Central memory CD8-positive, alpha-beta T cell (primary cell): ENCODE measurements at regions not wholly inside any gene's neighbourhood (a gene's known extent, or its start where the extent isn't known, plus 50 kb on each side); places are given as distances from the start of the nearest gene placed in this dataset.

Source experiments
- ATAC-seq: fragments of 150-1000 bp; cut with Tn5 transposase; replicated peaks from 2 replicates; pipeline ENCODE4 v1.10.0; 2022; ENCODE audit warnings: mild to moderate bottlenecking, moderate FRiP score, moderate number of reproducible peaks; ENCODE audit not compliant: poor library complexity, severe bottlenecking; ENCODE audit errors: extremely low read depth
- DNase-seq, 2 donors: peaks; one replicate each; pipeline ENCODE4 v3.0.0; 2021; ENCODE audit warnings: low spot score in 2 of 2
- H3K27ac Mint-ChIP-seq: one replicate; pipeline ENCODE4 v1.8.0; 2022; ENCODE audit warnings: low read depth, mild to moderate bottlenecking, moderate library complexity, mixed read lengths
- H3K27me3 Mint-ChIP-seq: one replicate; pipeline ENCODE4 v1.8.0; 2022; ENCODE audit warnings: mixed read lengths
- H3K36me3 Mint-ChIP-seq: one replicate; pipeline ENCODE4 v1.8.0; 2022; ENCODE audit warnings: mild to moderate bottlenecking, moderate library complexity, mixed read lengths; ENCODE audit not compliant: insufficient read depth
- H3K4me1 Mint-ChIP-seq: one replicate; pipeline ENCODE4 v1.8.0; 2022; ENCODE audit warnings: mixed read lengths
- H3K4me3 Mint-ChIP-seq: one replicate; pipeline ENCODE4 v1.8.0; 2022; ENCODE audit warnings: mild to moderate bottlenecking, moderate library complexity, mixed read lengths
- H3K9me3 Mint-ChIP-seq: one replicate; pipeline ENCODE4 v1.8.0; 2022; ENCODE audit warnings: mixed read lengths

GRCh38 chr18:73756256-73757091 is 391.2 kb downstream of the FBXO15 start:
- Mint-ChIP-seq H3K4me3 (no peak overlapping the region), H3K4me1 (no peaks in the 10 kb centered on the region), H3K36me3 (no peaks in the 10 kb centered on the region), H3K27ac (no peak overlapping the region), H3K9me3 (peaks cover 15% of the 10 kb centered on the region), H3K27me3 (no peaks in the 10 kb centered on the region)
- no peak for ATAC-seq
- no peak for DNase-seq

DNA sequence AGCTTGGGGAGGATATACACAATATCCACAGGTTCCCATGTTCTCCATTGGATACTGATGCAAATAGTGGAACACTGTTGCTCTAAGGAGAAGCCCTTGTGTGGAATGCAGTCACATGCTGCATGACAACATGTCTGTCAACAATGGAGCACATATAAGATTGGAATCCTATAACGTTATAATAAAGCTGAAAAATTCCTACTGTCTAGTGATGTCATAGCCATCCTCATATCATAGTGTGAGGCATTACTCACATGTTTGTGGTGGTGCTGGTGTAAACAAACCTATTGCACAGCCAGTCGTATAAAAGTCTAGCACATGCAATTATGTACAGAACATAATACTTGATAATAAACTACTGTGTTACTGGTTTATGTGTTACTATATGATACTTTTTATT is 394.7 kb downstream of the FBXO15 start:
- no peaks in the 10 kb centered on the region for H3K36me3 Mint-ChIP-seq
- peaks cover 15% of the 10 kb centered on the region for H3K9me3 Mint-ChIP-seq
- no peak for DNase-seq
- H3K4me3 Mint-ChIP-seq = no peak overlapping the region
- H3K27me3 Mint-ChIP-seq = no peaks in the 10 kb centered on the region
- H3K4me1 Mint-ChIP-seq = no peaks in the 10 kb centered on the region
- no peak overlapping the region for H3K27ac Mint-ChIP-seq
- no peak for ATAC-seq

GRCh38 chr18:73752546-73752945 is 395.1 kb downstream of the FBXO15 start:
- Mint-ChIP-seq H3K9me3 (peaks cover 15% of the 10 kb centered on the region), H3K4me1 (no peaks in the 10 kb centered on the region), H3K4me3 (no peak overlapping the region), H3K27ac (no peak overlapping the region), H3K36me3 (no peaks in the 10 kb centered on the region), H3K27me3 (no peaks in the 10 kb centered on the region)
- DNase-seq (no peak), ATAC-seq (no peak)

- H3K27ac Mint-ChIP-seq = no peak overlapping the region
- no peaks in the 10 kb centered on the region for H3K4me1 Mint-ChIP-seq
- ATAC-seq = no peak
- peaks cover 4% of the 10 kb centered on the region for H3K9me3 Mint-ChIP-seq
- no peak overlapping the region for H3K4me3 Mint-ChIP-seq
- no peaks in the 10 kb centered on the region for H3K27me3 Mint-ChIP-seq
- no peak for DNase-seq
- H3K36me3 Mint-ChIP-seq = no peaks in the 10 kb centered on the region
Measured at GRCh38 chr18:73750052-73750451, 397.6 kb downstream of the FBXO15 start.

DNA sequence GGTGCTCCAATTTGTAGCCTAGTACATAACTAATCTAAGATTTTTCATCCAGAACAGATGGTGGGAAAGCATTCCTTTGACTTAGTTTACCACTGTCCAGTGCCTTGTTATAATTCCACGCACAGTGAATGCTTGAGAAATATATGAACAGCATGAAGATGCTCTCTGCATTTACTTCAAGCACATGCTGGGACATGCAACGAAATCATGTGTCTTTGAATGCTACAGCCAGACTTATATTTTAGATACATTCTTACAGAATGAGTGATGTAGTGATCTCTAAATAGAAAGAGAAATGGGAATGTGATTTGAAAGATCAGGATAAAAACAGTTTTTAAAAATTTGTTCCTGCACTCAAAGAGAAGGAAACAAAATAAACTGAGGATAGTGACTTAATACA is 398.3 kb downstream of the FBXO15 start:
- Mint-ChIP-seq H3K27me3 (no peaks in the 10 kb centered on the region), H3K27ac (no peak overlapping the region), H3K36me3 (no peaks in the 10 kb centered on the region), H3K4me3 (no peak overlapping the region), H3K9me3 (peaks cover 4% of the 10 kb centered on the region), H3K4me1 (no peaks in the 10 kb centered on the region)
- ATAC-seq (no peak), DNase-seq (no peak)

- Mint-ChIP-seq H3K36me3 (no peaks in the 10 kb centered on the region), H3K27ac (no peak overlapping the region), H3K4me3 (no peak overlapping the region), H3K9me3 (peaks cover 7% of the 10 kb centered on the region), H3K27me3 (no peaks in the 10 kb centered on the region), H3K4me1 (no peaks in the 10 kb centered on the region)
- ATAC-seq = no peak
- no peak for DNase-seq
Measured at GRCh38 chr18:73748731-73749130, 398.9 kb downstream of the FBXO15 start.

DNA sequence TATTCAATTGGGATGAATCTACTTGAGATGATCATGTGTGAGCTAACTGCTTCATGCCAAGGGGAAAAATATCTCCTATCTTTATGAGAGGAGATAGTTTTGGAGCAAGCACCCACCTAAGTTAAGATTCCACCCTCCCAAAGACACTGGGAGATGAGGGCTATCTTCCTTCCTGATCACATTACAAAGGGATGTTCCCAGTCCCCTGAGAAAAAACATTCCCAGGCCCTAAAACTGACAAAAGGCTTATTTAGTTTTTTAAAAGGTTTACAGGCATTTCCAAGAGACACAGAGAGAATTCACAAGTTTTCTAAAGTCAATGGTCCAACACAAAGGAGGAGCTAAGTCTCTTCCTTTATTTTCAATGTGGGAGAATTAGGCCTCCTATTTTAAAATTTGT is 401.5 kb downstream of the FBXO15 start:
- ATAC-seq = no peak
- H3K4me1 Mint-ChIP-seq = no peaks in the 10 kb centered on the region
- H3K4me3 Mint-ChIP-seq = no peak overlapping the region
- H3K9me3 Mint-ChIP-seq = peaks cover 10% of the 10 kb centered on the region
- H3K36me3 Mint-ChIP-seq = no peaks in the 10 kb centered on the region
- no peak overlapping the region for H3K27ac Mint-ChIP-seq
- no peak for DNase-seq
- H3K27me3 Mint-ChIP-seq = no peaks in the 10 kb centered on the region

DNA sequence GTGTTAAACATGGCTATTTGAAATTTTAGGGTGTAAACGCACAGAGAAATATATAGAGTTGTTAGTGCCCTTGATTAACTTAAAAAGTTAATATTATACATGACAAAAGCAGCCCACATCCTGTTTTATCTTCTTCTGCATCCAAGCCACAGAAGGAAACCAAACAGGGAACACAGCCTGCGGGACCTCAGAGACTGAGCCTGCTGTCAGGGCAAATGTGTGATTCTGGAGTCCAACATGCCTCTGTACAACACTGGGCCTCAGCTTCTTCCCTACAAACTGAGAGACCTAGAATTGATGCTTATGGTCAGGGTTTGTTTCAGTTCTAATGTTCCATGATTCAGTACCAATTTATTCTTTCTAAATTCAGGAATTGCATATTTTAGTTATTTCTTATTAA is 404.7 kb downstream of the FBXO15 start:
- Mint-ChIP-seq H3K36me3 (no peaks in the 10 kb centered on the region), H3K27me3 (no peaks in the 10 kb centered on the region), H3K27ac (no peak overlapping the region), H3K4me3 (no peak overlapping the region), H3K4me1 (no peaks in the 10 kb centered on the region), H3K9me3 (peaks cover 20% of the 10 kb centered on the region)
- DNase-seq (no peak), ATAC-seq (no peak)

DNA sequence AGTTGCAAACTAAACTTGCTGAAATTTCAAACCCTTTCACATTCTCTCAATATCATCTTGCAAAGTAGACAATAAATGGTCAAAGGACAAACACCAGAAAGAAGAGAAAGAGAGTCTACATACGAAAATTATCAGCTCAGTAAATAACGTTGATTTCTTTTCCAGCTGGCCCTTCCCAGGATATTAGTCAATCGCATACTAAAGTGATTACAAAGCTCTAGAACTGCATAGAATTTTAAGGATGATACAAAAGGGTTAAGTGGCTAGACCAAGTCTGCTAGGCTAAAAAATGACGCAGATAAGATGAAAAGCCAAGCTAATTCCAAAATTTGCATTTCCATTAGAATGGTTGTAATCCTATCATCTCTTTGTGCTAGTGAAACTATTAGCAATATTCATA is 405.7 kb downstream of the FBXO15 start:
- Mint-ChIP-seq H3K27ac (no peak overlapping the region), H3K4me3 (no peak overlapping the region), H3K27me3 (no peaks in the 10 kb centered on the region), H3K4me1 (no peaks in the 10 kb centered on the region), H3K36me3 (no peaks in the 10 kb centered on the region), H3K9me3 (peaks cover 20% of the 10 kb centered on the region)
- no peak for DNase-seq
- ATAC-seq = no peak

DNA sequence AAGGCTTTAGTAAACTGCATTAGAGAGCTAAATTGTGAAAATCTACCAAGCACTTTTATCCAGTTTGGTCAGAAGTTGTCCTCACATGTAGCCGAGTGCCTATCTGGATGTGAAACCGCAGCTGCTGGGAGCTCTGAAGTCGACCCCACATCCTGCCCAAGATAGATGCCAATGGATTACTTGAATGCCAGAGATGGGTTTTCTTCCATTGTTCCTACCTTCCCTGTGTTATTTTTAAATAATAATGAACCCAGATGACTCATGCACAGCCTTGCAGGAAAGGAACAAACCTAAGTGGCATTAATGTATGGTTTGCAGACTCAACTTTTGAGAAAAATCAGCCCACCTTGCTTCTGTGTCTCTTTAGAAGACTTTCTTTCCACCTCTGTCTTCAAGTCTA is 408.5 kb downstream of the FBXO15 start:
- Mint-ChIP-seq H3K27me3 (no peaks in the 10 kb centered on the region), H3K9me3 (peaks cover 24% of the 10 kb centered on the region), H3K27ac (no peak overlapping the region), H3K4me3 (no peak overlapping the region), H3K4me1 (no peaks in the 10 kb centered on the region), H3K36me3 (no peaks in the 10 kb centered on the region)
- ATAC-seq (no peak), DNase-seq (no peak)

GRCh38 chr18:73737990-73738389 is 409.6 kb downstream of the FBXO15 start:
- no peaks in the 10 kb centered on the region for H3K4me1 Mint-ChIP-seq
- no peaks in the 10 kb centered on the region for H3K27me3 Mint-ChIP-seq
- no peak for DNase-seq
- ATAC-seq = no peak
- no peak overlapping the region for H3K27ac Mint-ChIP-seq
- H3K36me3 Mint-ChIP-seq = no peaks in the 10 kb centered on the region
- no peak overlapping the region for H3K4me3 Mint-ChIP-seq
- H3K9me3 Mint-ChIP-seq = peaks cover 19% of the 10 kb centered on the region

DNA sequence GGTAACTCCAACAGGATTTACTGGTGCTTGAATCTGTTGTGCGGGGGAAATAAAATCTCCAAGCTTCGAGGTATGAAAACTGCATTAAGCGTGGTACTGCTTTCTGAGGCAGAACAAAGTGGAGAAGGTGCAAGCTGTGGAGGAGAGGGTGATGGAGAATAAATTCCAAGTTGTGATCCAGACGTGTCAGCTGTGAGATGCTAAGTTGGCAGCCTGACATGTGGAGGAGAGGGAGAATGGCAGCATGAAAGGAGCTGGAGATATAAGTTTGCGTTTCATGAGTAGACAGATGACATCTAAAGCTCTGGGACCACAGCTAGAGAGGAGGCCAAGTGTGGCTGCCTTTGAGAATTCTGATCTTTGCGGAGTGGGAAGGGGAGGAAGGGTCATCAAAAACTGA is 411.8 kb downstream of the FBXO15 start:
- DNase-seq (no peak), ATAC-seq (no peak)
- no peaks in the 10 kb centered on the region for H3K27me3 Mint-ChIP-seq
- no peak overlapping the region for H3K4me3 Mint-ChIP-seq
- no peaks in the 10 kb centered on the region for H3K36me3 Mint-ChIP-seq
- H3K27ac Mint-ChIP-seq = no peak overlapping the region
- no peaks in the 10 kb centered on the region for H3K4me1 Mint-ChIP-seq
- H3K9me3 Mint-ChIP-seq = peaks cover 27% of the 10 kb centered on the region

DNA sequence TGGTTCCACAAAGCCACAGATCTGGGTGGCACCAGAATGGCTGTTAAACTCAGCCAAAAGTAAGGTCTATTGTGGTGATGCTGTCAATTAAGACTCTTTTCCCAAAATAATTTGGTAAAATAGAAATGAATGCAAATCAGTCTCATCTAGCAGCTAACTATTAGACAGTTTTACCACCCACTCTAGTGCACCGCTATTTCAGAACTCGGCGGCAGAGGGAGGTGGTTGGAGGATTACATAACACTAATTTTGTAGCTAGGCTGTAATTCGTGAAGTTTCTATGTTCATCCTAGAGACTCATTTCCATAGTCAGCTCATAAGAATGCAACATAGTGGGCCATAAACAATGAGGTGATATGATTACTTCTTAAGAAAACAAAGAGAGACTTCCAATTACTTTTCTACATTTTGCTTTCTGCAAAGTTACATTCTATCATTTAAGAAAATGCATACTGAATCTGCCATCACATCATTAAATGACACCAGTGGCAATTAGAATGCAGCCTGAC is 413.8 kb downstream of the FBXO15 start:
- no peaks in the 10 kb centered on the region for H3K36me3 Mint-ChIP-seq
- no peak overlapping the region for H3K27ac Mint-ChIP-seq
- no peaks in the 10 kb centered on the region for H3K27me3 Mint-ChIP-seq
- no peaks in the 10 kb centered on the region for H3K4me1 Mint-ChIP-seq
- ATAC-seq (no peak), DNase-seq (no peak)
- H3K4me3 Mint-ChIP-seq = no peak overlapping the region
- H3K9me3 Mint-ChIP-seq = peaks cover 25% of the 10 kb centered on the region
